ENCODE measurements at regions not wholly inside any gene's neighbourhood (a gene's known extent, or its start where the extent isn't known, plus 50 kb on each side); places are given as distances from the start of the nearest gene placed in this dataset.

DNA sequence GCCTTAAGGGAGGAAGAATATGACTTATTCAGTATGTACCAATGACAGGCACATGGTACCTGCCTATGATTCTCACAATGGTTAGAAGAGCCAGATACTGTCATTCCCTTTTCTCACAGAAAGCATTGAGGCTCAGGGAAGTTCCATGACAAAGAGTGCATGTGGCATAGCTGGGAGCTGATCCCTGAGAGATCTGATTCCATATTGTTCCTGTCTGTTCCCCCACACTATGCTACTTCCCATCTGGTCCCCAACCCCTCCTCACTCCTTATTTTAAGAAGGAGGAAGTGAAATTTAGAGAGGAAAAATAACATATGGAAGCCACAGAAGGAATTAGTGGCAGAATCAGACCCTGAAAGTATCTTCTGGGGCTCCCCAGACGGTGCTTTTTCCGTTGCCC, 500.0 kb downstream of the PLPP3 start:
- TF ChIP-seq, protein P1, sequence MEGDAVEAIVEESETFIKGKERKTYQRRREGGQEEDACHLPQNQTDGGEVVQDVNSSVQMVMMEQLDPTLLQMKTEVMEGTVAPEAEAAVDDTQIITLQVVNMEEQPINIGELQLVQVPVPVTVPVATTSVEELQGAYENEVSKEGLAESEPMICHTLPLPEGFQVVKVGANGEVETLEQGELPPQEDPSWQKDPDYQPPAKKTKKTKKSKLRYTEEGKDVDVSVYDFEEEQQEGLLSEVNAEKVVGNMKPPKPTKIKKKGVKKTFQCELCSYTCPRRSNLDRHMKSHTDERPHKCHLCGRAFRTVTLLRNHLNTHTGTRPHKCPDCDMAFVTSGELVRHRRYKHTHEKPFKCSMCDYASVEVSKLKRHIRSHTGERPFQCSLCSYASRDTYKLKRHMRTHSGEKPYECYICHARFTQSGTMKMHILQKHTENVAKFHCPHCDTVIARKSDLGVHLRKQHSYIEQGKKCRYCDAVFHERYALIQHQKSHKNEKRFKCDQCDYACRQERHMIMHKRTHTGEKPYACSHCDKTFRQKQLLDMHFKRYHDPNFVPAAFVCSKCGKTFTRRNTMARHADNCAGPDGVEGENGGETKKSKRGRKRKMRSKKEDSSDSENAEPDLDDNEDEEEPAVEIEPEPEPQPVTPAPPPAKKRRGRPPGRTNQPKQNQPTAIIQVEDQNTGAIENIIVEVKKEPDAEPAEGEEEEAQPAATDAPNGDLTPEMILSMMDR (IDR thresholded peaks at IDR 0.05) = no peak
- TF ChIP-seq EP300 (IDR thresholded peaks at IDR 0.05) (no peak), POLR2A (IDR thresholded peaks at IDR 0.05) (no peak)

Data from tibial nerve (tissue), 4 donors.